ENCODE measurements at regions not wholly inside any gene's neighbourhood (a gene's known extent, or its start where the extent isn't known, plus 50 kb on each side); places are given as distances from the start of the nearest gene placed in this dataset.
A peak's percentile ranks its signal among the peaks of the same experiment; 100 is the strongest.

DNA sequence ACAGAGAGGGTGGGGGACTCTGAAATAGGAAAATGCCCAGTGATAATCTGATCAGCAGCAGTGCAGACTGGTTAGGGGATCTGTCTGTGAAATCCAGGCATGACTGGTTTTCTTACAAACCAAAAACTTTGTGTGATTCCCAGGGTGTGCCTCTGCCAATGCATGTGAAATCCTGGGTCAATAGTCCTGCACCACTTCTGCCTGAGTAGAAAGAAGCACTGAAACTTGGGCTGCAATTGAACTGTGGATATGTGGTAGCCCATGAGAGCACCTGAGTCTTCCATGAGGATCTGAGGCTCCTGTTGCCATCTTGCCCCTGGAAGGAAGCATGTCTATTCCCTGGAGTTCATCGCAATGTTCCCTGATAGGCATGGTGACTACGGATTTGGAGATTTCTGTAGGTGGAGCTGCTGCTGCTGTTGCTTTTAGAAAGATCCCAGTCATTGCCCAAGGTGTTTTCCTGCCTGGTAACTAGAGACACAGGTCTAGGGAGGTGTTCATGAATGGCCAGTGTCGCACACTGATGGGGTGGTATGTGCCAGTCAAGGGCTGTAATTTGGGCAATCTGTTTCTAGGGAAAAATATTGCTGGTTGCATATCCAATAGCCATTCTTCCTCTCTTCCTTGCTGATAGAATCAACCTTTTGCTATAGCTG, 146.7 kb downstream of the CARTPT start:
- 83% methylated on average over 3 of the region's 3 CpGs for WGBS
- no peak overlapping the region for H3K4me3 ChIP-seq (ENCODE audit: low read length)
- ATAC-seq (no peak), DNase-seq (no peak)
- no peak overlapping the region for H3K27ac ChIP-seq (ENCODE audit: low read length)
- H3K27me3 ChIP-seq (ENCODE audit: control insufficient read depth, insufficient read depth): no peaks in the 10 kb centered on the region
- H3K9me3 ChIP-seq (ENCODE audit: control insufficient read depth, low read length): no peaks in the 10 kb centered on the region
- H3K4me1 ChIP-seq (ENCODE audit: control insufficient read depth, insufficient read depth, low read length): no peaks in the 10 kb centered on the region
- intact Hi-C loops (cut with DNase I): no loop called here

DNA sequence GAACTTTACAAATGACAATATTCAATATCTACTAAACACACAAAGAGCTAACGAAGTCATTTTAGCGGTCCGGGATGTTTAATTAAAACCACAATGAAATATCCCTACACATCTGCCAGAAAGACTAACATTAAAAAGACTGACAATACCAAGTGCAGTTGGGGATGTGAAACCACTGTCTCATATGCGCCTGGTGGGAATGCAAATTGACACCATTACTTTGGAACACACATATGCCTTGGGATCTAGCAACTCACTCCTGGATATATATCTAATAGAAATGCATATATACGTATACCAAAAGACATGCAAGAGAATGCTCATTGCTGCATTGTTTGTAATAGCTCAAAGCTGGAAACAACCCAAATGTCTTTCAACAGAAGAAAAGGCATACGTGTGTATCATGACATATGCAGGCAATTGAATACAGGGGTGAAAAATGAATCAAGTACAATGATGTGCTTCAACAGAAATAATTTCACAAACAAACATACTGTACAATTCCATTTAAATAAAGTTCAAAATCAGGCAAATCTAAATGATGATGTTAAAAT, 153.3 kb downstream of the CARTPT start:
- H3K27ac ChIP-seq (ENCODE audit: low read length): no peak overlapping the region
- no peak overlapping the region for H3K4me3 ChIP-seq (ENCODE audit: low read length)
- H3K27me3 ChIP-seq (ENCODE audit: control insufficient read depth, insufficient read depth): no peaks in the 10 kb centered on the region
- 63% methylated on average over 6 of the region's 6 CpGs for WGBS
- H3K9me3 ChIP-seq (ENCODE audit: control insufficient read depth, low read length): no peaks in the 10 kb centered on the region
- H3K4me1 ChIP-seq (ENCODE audit: control insufficient read depth, insufficient read depth, low read length): no peaks in the 10 kb centered on the region
- no peak for ATAC-seq
- intact Hi-C loops (cut with DNase I): no loop called here
- DNase-seq: no peak

DNA sequence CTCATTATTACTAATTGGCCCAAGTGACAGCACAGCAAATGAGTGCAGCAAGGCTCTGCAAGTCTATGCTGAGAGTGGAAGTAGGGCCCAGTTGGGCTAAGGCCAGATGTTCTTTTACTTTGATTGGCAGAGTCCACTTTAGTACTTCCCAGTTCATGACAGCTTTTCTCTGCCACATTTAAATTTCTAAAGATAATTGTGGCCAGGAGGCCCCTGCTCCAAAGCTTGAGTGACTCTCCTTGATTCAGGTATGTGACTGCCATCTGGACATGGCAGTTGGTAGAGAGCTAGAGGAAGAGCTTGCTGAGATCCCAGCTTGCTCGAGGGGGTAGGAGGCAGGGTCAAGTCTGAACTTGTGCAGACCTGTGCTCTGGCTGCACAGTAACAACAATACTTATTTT, 154.1 kb downstream of the CARTPT start:
- WGBS: 32% methylated on average over 1 of the region's 1 CpG
- DNase-seq (no peak), ATAC-seq (peak in 1 of 2 donors; percentile 31)
- Histone ChIP-seq H3K27me3 (ENCODE audit: control insufficient read depth, insufficient read depth) (no peaks in the 10 kb centered on the region), H3K9me3 (ENCODE audit: control insufficient read depth, low read length) (no peaks in the 10 kb centered on the region), H3K27ac (ENCODE audit: low read length) (no peak overlapping the region), H3K4me1 (ENCODE audit: control insufficient read depth, insufficient read depth, low read length) (no peaks in the 10 kb centered on the region), H3K4me3 (ENCODE audit: low read length) (no peak overlapping the region)
- intact Hi-C loops (cut with DNase I): no loop called here

DNA sequence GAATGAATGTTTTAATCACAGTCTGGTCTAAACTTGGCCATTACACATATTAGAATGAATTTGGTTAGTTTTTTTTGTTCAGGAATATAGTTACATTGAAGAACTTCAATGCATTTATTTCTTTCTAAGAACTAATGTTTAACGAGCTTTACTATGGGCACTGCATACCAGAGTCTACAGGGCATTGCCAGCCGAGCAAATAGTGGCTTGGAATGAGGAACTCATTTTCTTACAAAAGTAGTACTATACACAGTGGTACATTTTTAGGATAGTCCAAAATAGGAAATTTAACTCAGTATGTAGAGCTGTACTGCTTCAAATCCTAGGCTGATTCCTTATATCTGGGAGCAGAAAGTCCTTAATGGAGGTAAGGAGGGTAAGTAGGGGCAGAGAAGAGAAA, 155.4 kb downstream of the CARTPT start:
- ATAC-seq: no peak
- Histone ChIP-seq H3K9me3 (ENCODE audit: control insufficient read depth, low read length) (no peaks in the 10 kb centered on the region), H3K4me1 (ENCODE audit: control insufficient read depth, insufficient read depth, low read length) (no peaks in the 10 kb centered on the region), H3K27ac (ENCODE audit: low read length) (no peak overlapping the region), H3K27me3 (ENCODE audit: control insufficient read depth, insufficient read depth) (no peaks in the 10 kb centered on the region), H3K4me3 (ENCODE audit: low read length) (no peak overlapping the region)
- intact Hi-C loops (cut with DNase I): no loop called here
- WGBS: 52% methylated on average over 2 of the region's 2 CpGs
- no peak for DNase-seq

DNA sequence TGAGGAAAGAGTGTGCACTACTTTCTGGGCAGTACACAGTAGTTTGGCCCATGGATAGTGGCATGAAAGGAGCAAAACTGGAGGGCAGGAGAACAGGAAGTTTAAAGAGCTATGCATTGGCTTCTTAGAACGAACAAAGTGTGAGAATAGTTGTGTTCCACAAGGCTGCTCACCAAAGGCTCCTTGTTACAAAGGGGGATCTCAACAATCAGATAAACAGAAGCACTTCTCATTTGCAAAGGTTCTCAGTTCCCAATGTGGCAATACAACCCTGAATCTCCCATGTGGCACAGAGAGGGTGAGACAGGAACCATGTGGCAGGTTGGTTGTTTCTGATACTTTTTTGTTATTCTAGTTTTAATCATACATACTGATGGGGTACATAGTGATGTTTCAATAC, 158.4 kb downstream of the CARTPT start:
- Histone ChIP-seq H3K4me3 (ENCODE audit: low read length) (no peak overlapping the region), H3K9me3 (ENCODE audit: control insufficient read depth, low read length) (no peaks in the 10 kb centered on the region), H3K27ac (ENCODE audit: low read length) (no peak overlapping the region), H3K4me1 (ENCODE audit: control insufficient read depth, insufficient read depth, low read length) (no peaks in the 10 kb centered on the region), H3K27me3 (ENCODE audit: control insufficient read depth, insufficient read depth) (no peaks in the 10 kb centered on the region)
- intact Hi-C loops (cut with DNase I): no loop called here
- no peak for DNase-seq
- no peak for ATAC-seq
- 65% methylated on average over 1 of the region's 1 CpG for WGBS

DNA sequence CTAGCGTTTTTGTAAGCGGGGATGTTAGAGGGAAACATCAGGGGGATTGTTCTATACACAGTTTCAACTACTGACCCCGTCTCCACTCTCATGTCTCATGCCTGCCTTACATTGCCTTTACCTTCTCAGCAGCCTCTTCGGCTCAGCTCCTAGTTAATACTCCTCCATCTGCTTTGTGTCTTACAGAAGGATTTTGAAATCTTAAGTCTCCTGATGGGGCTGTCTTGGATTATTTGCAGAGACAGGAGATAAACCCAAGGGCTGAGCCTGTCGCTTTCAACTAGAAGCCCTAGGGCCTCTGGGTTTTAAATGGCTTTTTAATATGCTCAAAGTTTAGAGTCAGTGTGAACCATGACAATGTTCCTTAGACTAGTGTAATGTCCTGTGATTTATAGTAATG, 161.5 kb downstream of the CARTPT start:
- H3K9me3 ChIP-seq (ENCODE audit: control insufficient read depth, low read length): no peaks in the 10 kb centered on the region
- no peaks in the 10 kb centered on the region for H3K27me3 ChIP-seq (ENCODE audit: control insufficient read depth, insufficient read depth)
- no peaks in the 10 kb centered on the region for H3K4me1 ChIP-seq (ENCODE audit: control insufficient read depth, insufficient read depth, low read length)
- no peak overlapping the region for H3K27ac ChIP-seq (ENCODE audit: low read length)
- ATAC-seq (no peak), DNase-seq (no peak)
- intact Hi-C loops (cut with DNase I): no loop called here
- WGBS: 65% methylated on average over 5 of the region's 5 CpGs
- H3K4me3 ChIP-seq (ENCODE audit: low read length): no peak overlapping the region

DNA sequence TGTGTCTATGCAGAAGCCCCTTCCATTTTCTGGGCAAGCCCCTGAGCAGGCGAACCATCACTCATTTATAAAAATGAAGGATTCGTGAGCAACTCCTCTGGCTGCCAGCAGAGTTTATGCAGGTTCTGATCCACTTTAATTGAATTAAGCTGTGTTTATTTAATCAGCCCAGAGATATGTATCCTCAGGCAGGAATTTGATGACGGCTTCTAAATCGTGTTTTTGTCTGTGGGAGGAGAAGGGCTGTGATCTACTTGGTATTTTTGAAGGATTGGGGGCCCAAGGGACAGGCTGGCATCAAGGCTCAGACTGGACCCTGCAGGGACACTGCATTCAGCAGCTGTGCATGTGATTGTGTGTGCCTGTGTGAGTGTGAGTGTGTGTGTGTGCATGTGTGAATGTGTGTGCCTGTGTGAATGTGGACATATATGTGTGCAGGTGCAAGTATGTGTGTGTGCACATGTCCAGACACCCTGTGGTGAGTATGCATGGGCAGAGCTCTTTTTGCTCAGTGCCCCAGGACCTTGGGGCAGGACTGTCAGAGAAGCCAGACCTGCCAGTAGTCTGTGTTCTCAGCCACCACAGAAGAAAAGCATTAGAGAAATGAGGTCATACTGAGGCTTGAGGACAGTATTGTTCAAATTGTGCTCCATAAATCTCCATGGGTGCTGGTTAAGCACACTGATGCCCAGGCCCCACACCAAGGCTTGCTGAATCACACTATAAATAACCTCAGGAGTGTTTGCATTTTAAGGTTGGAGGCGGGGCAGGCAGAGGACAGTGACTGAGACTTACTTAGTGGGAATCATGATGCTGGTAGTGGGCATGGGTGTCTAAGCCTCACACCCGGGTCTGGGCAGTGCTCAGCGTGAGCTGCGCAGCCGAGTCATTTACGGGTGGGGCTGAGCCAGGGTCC, 164.0 kb downstream of the CARTPT start:
- peak; percentile 51 to 70 for ATAC-seq
- H3K4me1 ChIP-seq (ENCODE audit: control insufficient read depth, insufficient read depth, low read length): no peaks in the 10 kb centered on the region
- peak in 2 of 3 donors; percentile 29 to 68 for DNase-seq
- H3K4me3 ChIP-seq (ENCODE audit: low read length): no peak overlapping the region
- H3K27ac ChIP-seq (ENCODE audit: low read length): peak overlapping the region; percentile 72
- WGBS: 53% methylated on average over 10 of the region's 10 CpGs
- intact Hi-C loops (cut with DNase I): no loop called here
- no peaks in the 10 kb centered on the region for H3K27me3 ChIP-seq (ENCODE audit: control insufficient read depth, insufficient read depth)
- no peaks in the 10 kb centered on the region for H3K9me3 ChIP-seq (ENCODE audit: control insufficient read depth, low read length)

DNA sequence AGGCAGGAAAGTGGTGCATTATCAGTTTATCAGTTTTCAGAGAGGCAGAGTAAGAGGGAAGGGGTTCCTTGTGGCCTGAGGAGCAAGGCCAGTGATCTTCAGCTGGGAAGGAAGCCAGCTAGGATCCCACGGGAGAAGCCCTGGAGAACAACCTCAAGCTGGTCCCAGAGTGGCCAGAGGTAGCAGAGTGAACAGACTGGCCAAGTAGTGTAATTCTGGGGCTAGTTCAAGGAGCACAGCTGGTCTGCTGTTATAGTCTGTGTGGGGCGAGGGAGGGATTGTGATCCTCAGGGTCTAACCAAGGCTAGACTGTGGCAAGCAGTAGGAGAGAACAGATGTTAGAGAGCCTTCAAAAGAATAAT, 164.6 kb downstream of the CARTPT start:
- no peaks in the 10 kb centered on the region for H3K9me3 ChIP-seq (ENCODE audit: control insufficient read depth, low read length)
- H3K4me1 ChIP-seq (ENCODE audit: control insufficient read depth, insufficient read depth, low read length): no peaks in the 10 kb centered on the region
- WGBS: 54% methylated on average over 2 of the region's 2 CpGs
- no peaks in the 10 kb centered on the region for H3K27me3 ChIP-seq (ENCODE audit: control insufficient read depth, insufficient read depth)
- intact Hi-C loops (cut with DNase I): no loop called here
- peak; percentile 38 to 41 for ATAC-seq
- H3K27ac ChIP-seq (ENCODE audit: low read length): peak overlapping the region; percentile 72
- DNase-seq: peak; percentile 16 to 51 (median 42)
- no peak overlapping the region for H3K4me3 ChIP-seq (ENCODE audit: low read length)

DNA sequence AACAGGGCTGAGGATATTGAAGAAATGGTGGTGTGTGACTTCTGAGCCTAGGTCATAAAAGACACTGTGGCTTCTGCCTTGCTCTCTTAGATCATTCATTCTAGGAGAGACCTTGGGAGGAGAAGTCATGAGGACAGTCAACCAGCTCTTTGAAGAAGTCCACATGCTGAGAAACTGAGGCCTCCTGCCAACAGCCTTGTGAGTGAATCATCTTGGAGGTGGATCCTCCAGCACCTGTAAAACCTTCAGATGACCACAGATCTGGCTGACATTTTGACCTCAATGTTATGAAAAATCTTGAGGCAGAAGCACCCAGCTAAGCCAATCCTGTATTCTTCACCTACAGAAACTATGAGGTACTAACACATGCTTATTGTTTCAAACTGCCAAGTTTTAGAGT, 165.9 kb downstream of the CARTPT start:
- Histone ChIP-seq H3K4me1 (ENCODE audit: control insufficient read depth, insufficient read depth, low read length) (no peaks in the 10 kb centered on the region), H3K4me3 (ENCODE audit: low read length) (no peak overlapping the region), H3K27me3 (ENCODE audit: control insufficient read depth, insufficient read depth) (no peaks in the 10 kb centered on the region), H3K9me3 (ENCODE audit: control insufficient read depth, low read length) (no peaks in the 10 kb centered on the region), H3K27ac (ENCODE audit: low read length) (no peak overlapping the region)
- DNase-seq (no peak), ATAC-seq (no peak)
- intact Hi-C loops (cut with DNase I): no loop called here

DNA sequence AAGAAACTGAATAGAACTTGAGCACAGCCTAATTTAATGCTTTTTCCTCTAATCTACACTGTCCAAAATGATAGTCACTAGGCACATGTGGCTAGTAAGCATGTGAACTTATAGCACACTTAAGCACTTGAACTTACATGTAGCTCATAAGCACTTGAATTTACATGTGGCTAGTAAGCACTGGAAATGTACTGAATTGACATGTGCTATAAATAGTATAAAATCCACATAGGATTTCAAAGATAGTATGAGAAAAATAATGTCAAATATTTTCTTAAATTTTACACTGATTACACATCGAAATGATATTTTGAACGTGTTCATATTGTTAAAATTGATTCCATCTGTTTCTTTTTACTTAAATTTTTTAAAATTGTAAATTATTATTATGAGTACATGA, 167.3 kb downstream of the CARTPT start:
- Histone ChIP-seq H3K4me3 (ENCODE audit: low read length) (no peak overlapping the region), H3K27ac (ENCODE audit: low read length) (no peak overlapping the region), H3K27me3 (ENCODE audit: control insufficient read depth, insufficient read depth) (no peaks in the 10 kb centered on the region), H3K9me3 (ENCODE audit: control insufficient read depth, low read length) (no peaks in the 10 kb centered on the region), H3K4me1 (ENCODE audit: control insufficient read depth, insufficient read depth, low read length) (no peaks in the 10 kb centered on the region)
- WGBS: 81% methylated on average over 2 of the region's 2 CpGs
- DNase-seq: no peak
- ATAC-seq: no peak
- intact Hi-C loops (cut with DNase I): no loop called here

DNA sequence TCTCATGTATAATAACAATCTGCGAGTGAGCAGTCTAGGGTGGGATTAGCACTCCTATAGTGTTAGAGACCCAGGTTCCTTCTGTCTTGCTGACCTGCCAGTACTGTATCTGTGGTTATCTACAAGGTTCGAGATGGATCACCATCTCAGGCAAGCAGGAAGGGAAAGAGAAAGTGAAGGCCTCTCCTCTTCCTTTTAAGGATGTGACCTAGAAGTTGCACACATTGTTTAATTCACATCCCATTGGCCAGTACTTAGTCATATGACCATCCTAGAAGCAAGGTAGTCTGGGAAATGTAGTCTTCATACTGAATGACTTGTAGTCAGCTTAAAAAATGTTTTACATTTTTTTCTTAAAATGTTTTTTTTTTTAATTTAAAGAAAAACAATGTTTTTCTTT, 168.6 kb downstream of the CARTPT start:
- intact Hi-C loops (cut with DNase I): no loop called here

More for the DNA sequence above, 168.6 kb downstream of the CARTPT start:
- no peak overlapping the region for H3K4me3 ChIP-seq (ENCODE audit: low read length)
- no peaks in the 10 kb centered on the region for H3K4me1 ChIP-seq (ENCODE audit: control insufficient read depth, insufficient read depth, low read length)
- peak; percentile 42 to 66 for ATAC-seq
- no peak overlapping the region for H3K27ac ChIP-seq (ENCODE audit: low read length)
- DNase-seq: no peak
- H3K27me3 ChIP-seq (ENCODE audit: control insufficient read depth, insufficient read depth): no peaks in the 10 kb centered on the region
- no peaks in the 10 kb centered on the region for H3K9me3 ChIP-seq (ENCODE audit: control insufficient read depth, low read length)
- WGBS: 71% methylated on average over 2 of the region's 2 CpGs

Measured in right cardiac atrium (tissue), 5 donors.